Smooth muscle cell (in vitro differentiated cells): ENCODE measurements at regions not wholly inside any gene's neighbourhood (a gene's known extent, or its start where the extent isn't known, plus 50 kb on each side); places are given as distances from the start of the nearest gene placed in this dataset.
"Not testable (repeated sequence)": the region's sequence is repeated elsewhere in the genome, so short reads cannot be mapped to it uniquely, and the experiment has no call there.

Experiments
- DNase-seq: peaks from one replicate; lab custom pipeline; 2025; ENCODE audit not compliant: unreplicated experiment; lab: John Stamatoyannopoulos, UW
- H2AFZ ChIP-seq: fragments of 200-600 bp; sonication (generic); 2 replicates; pipeline ENCODE4 v1.6.0; 2016; ENCODE audit warnings: antibody characterized with exemption, low read depth, mild to moderate bottlenecking
- H3F3A ChIP-seq: fragments of 200-600 bp; sonication (generic); 2 replicates; pipeline ENCODE4 v1.6.0; 2017; ENCODE audit warnings: antibody characterized with exemption, low read depth
- H3K27ac ChIP-seq: fragments of 200-600 bp; sonication (generic); 2 replicates; pipeline ENCODE4 v1.5.1; 2016; ENCODE audit warnings: low read depth, mild to moderate bottlenecking
- H3K27me3 ChIP-seq: fragments of 200-600 bp; sonication (generic); 2 replicates; pipeline ENCODE4 v1.6.1; 2016; ENCODE audit warnings: low read depth, mild to moderate bottlenecking
- H3K36me3 ChIP-seq: fragments of 200-600 bp; sonication (generic); 2 replicates; pipeline ENCODE4 v1.5.1; 2016; ENCODE audit warnings: low read depth
- H3K4me1 ChIP-seq: fragments of 200-600 bp; sonication (generic); 2 replicates; pipeline ENCODE4 v1.5.1; 2016; ENCODE audit warnings: low read depth
- H3K4me2 ChIP-seq: fragments of 200-600 bp; sonication (generic); 2 replicates; pipeline ENCODE4 v1.6.0; 2016; ENCODE audit warnings: mild to moderate bottlenecking
- H3K4me3 ChIP-seq: fragments of 200-600 bp; sonication (generic); 2 replicates; pipeline ENCODE4 v1.5.1; 2016; ENCODE audit warnings: mild to moderate bottlenecking
- H3K79me2 ChIP-seq: fragments of 200-600 bp; sonication (generic); 2 replicates; pipeline ENCODE4 v1.6.0; 2016; ENCODE audit warnings: low read depth, mild to moderate bottlenecking
- H3K9ac ChIP-seq: fragments of 200-600 bp; sonication (generic); 2 replicates; pipeline ENCODE4 v1.6.0; 2016; ENCODE audit warnings: low read depth
- H3K9me3 ChIP-seq: fragments of 200-600 bp; sonication (generic); replicated peaks from 2 replicates; pipeline ENCODE4 v1.5.1; 2016; ENCODE audit warnings: low read depth
- H4K20me1 ChIP-seq: fragments of 200-600 bp; sonication (generic); 2 replicates; pipeline ENCODE4 v1.6.0; 2016; ENCODE audit warnings: low read depth
- CTCF ChIP-seq: fragments of 200-600 bp; sonication (generic); IDR thresholded peaks from 2 replicates; pipeline ENCODE4 v1.5.1; 2017; ENCODE audit warnings: borderline replicate concordance, mild to moderate bottlenecking, antibody characterized with exemption; ENCODE audit not compliant: insufficient read depth, poor library complexity, severe bottlenecking
- WGBS: methylation state at CpG from one replicate; pipeline ENCODE4 v1.1.7; 2016; ENCODE audit warnings: low lambda C conversion rate; 5-methylcytosine and 5-hydroxymethylcytosine counted together

- no peak for TF ChIP-seq CTCF
- DNase-seq = no peak
- Histone ChIP-seq H3K36me3 (no peaks in the 10 kb centered on the region), H2AFZ (no peak overlapping the region), H3K27me3 (no peaks in the 10 kb centered on the region), H3F3A (no peaks in the 10 kb centered on the region), H3K4me2 (no peak overlapping the region), H3K4me1 (no peaks in the 10 kb centered on the region), H3K79me2 (no peaks in the 10 kb centered on the region), H4K20me1 (no peaks in the 10 kb centered on the region), H3K27ac (no peak overlapping the region), H3K4me3 (no peak overlapping the region), H3K9ac (no peak overlapping the region), H3K9me3 (no peaks in the 10 kb centered on the region)
- WGBS = 76% methylated on average over 5 of the region's 5 CpGs
Observed at GRCh38 chr21:32082466-32082865, 196.4 kb downstream of the MIS18A start.

GRCh38 chr21:32073593-32073992 lies 200.8 kb downstream of the HUNK start:
- Histone ChIP-seq H3K4me2 (no peak overlapping the region), H2AFZ (no peak overlapping the region), H3K36me3 (no peaks in the 10 kb centered on the region), H3K9ac (no peak overlapping the region), H4K20me1 (no peaks in the 10 kb centered on the region), H3K27me3 (no peaks in the 10 kb centered on the region), H3K9me3 (no peaks in the 10 kb centered on the region), H3K4me1 (no peaks in the 10 kb centered on the region), H3K27ac (no peak overlapping the region), H3K4me3 (no peak overlapping the region), H3F3A (no peaks in the 10 kb centered on the region), H3K79me2 (no peaks in the 10 kb centered on the region)
- TF ChIP-seq CTCF = no peak
- DNase-seq = no peak
- 90% methylated on average over 6 of the region's 6 CpGs for WGBS

GRCh38 chr21:32073190-32073589 lies 200.4 kb downstream of the HUNK start:
- H3K9me3 ChIP-seq = no peaks in the 10 kb centered on the region
- no peaks in the 10 kb centered on the region for H3F3A ChIP-seq
- H3K36me3 ChIP-seq = no peaks in the 10 kb centered on the region
- TF ChIP-seq CTCF = no peak
- H3K27me3 ChIP-seq = no peaks in the 10 kb centered on the region
- no peaks in the 10 kb centered on the region for H3K79me2 ChIP-seq
- no peak overlapping the region for H3K4me3 ChIP-seq
- H3K4me1 ChIP-seq = no peaks in the 10 kb centered on the region
- 98% methylated on average over 6 of the region's 6 CpGs for WGBS
- DNase-seq = no peak
- no peaks in the 10 kb centered on the region for H4K20me1 ChIP-seq
- H3K27ac ChIP-seq = no peak overlapping the region
- no peak overlapping the region for H2AFZ ChIP-seq
- H3K4me2 ChIP-seq = no peak overlapping the region
- no peak overlapping the region for H3K9ac ChIP-seq

- H3K9ac ChIP-seq, H3F3A ChIP-seq, H3K27me3 ChIP-seq, H3K4me3 ChIP-seq, H3K9me3 ChIP-seq, H2AFZ ChIP-seq, H3K27ac ChIP-seq, H3K4me1 ChIP-seq, H3K79me2 ChIP-seq, H3K36me3 ChIP-seq, DNase-seq, H3K4me2 ChIP-seq, H4K20me1 ChIP-seq: not testable (repeated sequence)
- WGBS = 54% methylated on average over 2 of the region's 2 CpGs
Observed at GRCh38 chr21:32071620-32072019, 198.8 kb downstream of the HUNK start.
